Right ventricle myocardium superior (tissue), 1 donor: ENCODE measurements at regions not wholly inside any gene's neighbourhood (a gene's known extent, or its start where the extent isn't known, plus 50 kb on each side); places are given as distances from the start of the nearest gene placed in this dataset.

Source experiments
- ATAC-seq: fragments of 200-7000 bp; cut with Tn5 transposase; one replicate; pipeline ENCODE4 v1.9.1; 2020; ENCODE audit warnings: mild to moderate bottlenecking; ENCODE audit not compliant: poor library complexity
- DNase-seq: peaks from one replicate; pipeline ENCODE4 v3.0.0-alpha.2; 2020
- intact Hi-C: fragments of 100-400 bp; cut with DNase I; formaldehyde crosslinking; loops from one replicate; pipeline ENCODE4 v1.11.2; 2022
- donor health status: DM: no; HTN: yes; CAD: no; lungs with severe emphysema.

- DNase-seq (no peak), ATAC-seq (no peak)
- intact Hi-C loops = no loop called here
Observed at GRCh38 chr1:69305621-69306020, 262.1 kb upstream of the LRRC7 start.

GRCh38 chr1:69312055-69312732 is 255.5 kb upstream of the LRRC7 start:
- intact Hi-C loops = no loop called here
- DNase-seq = peak; percentile 29
- no peak for ATAC-seq

- ATAC-seq = no peak
- no peak for DNase-seq
- intact Hi-C loops = no loop called here
Observed at GRCh38 chr1:69313118-69313517, 254.6 kb upstream of the LRRC7 start.

- intact Hi-C loops = no loop called here
- no peak for ATAC-seq
- peak; percentile 25 for DNase-seq
Observed at GRCh38 chr1:69315416-69315815, 252.3 kb upstream of the LRRC7 start.

GRCh38 chr1:69315823-69316222 is 251.9 kb upstream of the LRRC7 start:
- intact Hi-C loops = no loop called here
- no peak for ATAC-seq
- no peak for DNase-seq

- intact Hi-C loops = no loop called here
- ATAC-seq (no peak), DNase-seq (no peak)
Observed at GRCh38 chr1:69319287-69319686, 248.4 kb upstream of the LRRC7 start.

GRCh38 chr1:69320757-69321211 is 246.9 kb upstream of the LRRC7 start:
- intact Hi-C loops = no loop called here
- DNase-seq = no peak
- ATAC-seq = no peak

- intact Hi-C loops = no loop called here
- DNase-seq = no peak
- ATAC-seq = no peak
Observed at GRCh38 chr1:69321311-69321710, 246.4 kb upstream of the LRRC7 start.

GRCh38 chr1:69328186-69328585 is 239.5 kb upstream of the LRRC7 start:
- ATAC-seq (no peak), DNase-seq (no peak)
- intact Hi-C loops = no loop called here

GRCh38 chr1:69363236-69363635 is 204.5 kb upstream of the LRRC7 start:
- intact Hi-C loops = no loop called here
- no peak for DNase-seq

GRCh38 chr1:69373520-69373919 is 194.2 kb upstream of the LRRC7 start:
- ATAC-seq (no peak), DNase-seq (no peak)
- intact Hi-C loops = no loop called here

More at GRCh38 chr1:69363236-69363635, 204.5 kb upstream of the LRRC7 start:
- no peak for ATAC-seq

GRCh38 chr1:69376408-69376807 is 191.3 kb upstream of the LRRC7 start:
- intact Hi-C loops = no loop called here
- no peak for DNase-seq
- no peak for ATAC-seq

- intact Hi-C loops = no loop called here
- DNase-seq (no peak), ATAC-seq (no peak)
Observed at GRCh38 chr1:69377507-69377906, 190.2 kb upstream of the LRRC7 start.

- no peak for ATAC-seq
- intact Hi-C loops = no loop called here
- DNase-seq = no peak
Observed at GRCh38 chr1:69388044-69388443, 179.7 kb upstream of the LRRC7 start.

- intact Hi-C loops = no loop called here
- DNase-seq (no peak), ATAC-seq (no peak)
Observed at GRCh38 chr1:69400128-69400527, 167.6 kb upstream of the LRRC7 start.

- ATAC-seq = no peak
- DNase-seq = no peak
- intact Hi-C loops = no loop called here
Observed at GRCh38 chr1:69401879-69402278, 165.8 kb upstream of the LRRC7 start.

- ATAC-seq (no peak), DNase-seq (no peak)
- intact Hi-C loops = no loop called here
Observed at GRCh38 chr1:69403756-69404320, 163.9 kb upstream of the LRRC7 start.

GRCh38 chr1:69404486-69404885 is 163.2 kb upstream of the LRRC7 start:
- intact Hi-C loops = no loop called here
- ATAC-seq (no peak), DNase-seq (no peak)

GRCh38 chr1:69406244-69406643 is 161.5 kb upstream of the LRRC7 start:
- DNase-seq (no peak), ATAC-seq (no peak)
- intact Hi-C loops = no loop called here

- ATAC-seq (no peak), DNase-seq (no peak)
- intact Hi-C loops = no loop called here
Observed at GRCh38 chr1:69409731-69410456, 157.8 kb upstream of the LRRC7 start.
